WTC11 (cell line): ENCODE measurements at regions not wholly inside any gene's neighbourhood (a gene's known extent, or its start where the extent isn't known, plus 50 kb on each side); places are given as distances from the start of the nearest gene placed in this dataset.

Source experiments
- ATAC-seq: fragments of 200-7000 bp; cut with Tn5 transposase; 2 replicates; pipeline ENCODE4 v1.10.0; 2021; ENCODE audit warnings: mild to moderate bottlenecking, moderate library complexity
- CTCF ChIA-PET: fragments of 300-600 bp; sonication (Branson Sonifier 250); formaldehyde crosslinking; loops from one replicate; lab custom pipeline; 2021; ENCODE audit warnings: antibody characterized with exemption; lab: Charles Lee
- POLR2A ChIA-PET: fragments of 350-600 bp; sonication (Branson Sonifier 250); formaldehyde crosslinking; loops from one replicate; lab custom pipeline; 2021; ENCODE audit warnings: antibody characterized with exemption; lab: Charles Lee
- DNase-seq: peaks from one replicate; pipeline ENCODE4 v3.0.0; 2021; ENCODE audit warnings: low spot score
- H3K27ac Mint-ChIP-seq: 2 replicates; pipeline ENCODE4 v1.8.0; 2021; ENCODE audit warnings: mixed read lengths
- H3K27me3 Mint-ChIP-seq: 2 replicates; pipeline ENCODE4 v1.8.0; 2021; ENCODE audit warnings: low read depth, mild to moderate bottlenecking, moderate library complexity, mixed read lengths
- H3K36me3 Mint-ChIP-seq: 2 replicates; pipeline ENCODE4 v1.8.0; 2021; ENCODE audit warnings: mixed read lengths
- H3K4me1 Mint-ChIP-seq: 2 replicates; pipeline ENCODE4 v1.8.0; 2022; ENCODE audit warnings: mixed read lengths
- H3K4me3 Mint-ChIP-seq: 2 replicates; pipeline ENCODE4 v1.8.0; 2021; ENCODE audit warnings: mild to moderate bottlenecking, moderate library complexity, mixed read lengths
- H3K9me3 Mint-ChIP-seq: 2 replicates; pipeline ENCODE4 v1.8.0; 2021; ENCODE audit warnings: mixed read lengths
- ESRRA ChIP-seq: sonication (generic); formaldehyde crosslinking; IDR thresholded peaks from 2 replicates; pipeline ENCODE4 v1.8.1; 2022; ENCODE audit warnings: mild to moderate bottlenecking, missing genetic modification reagents, borderline replicate concordance
- FOXK1 ChIP-seq: sonication (generic); formaldehyde crosslinking; IDR thresholded peaks from 2 replicates; pipeline ENCODE4 v1.8.0; 2022; ENCODE audit warnings: mild to moderate bottlenecking, moderate library complexity, missing genetic modification reagents
- GABPB1 ChIP-seq: sonication (generic); formaldehyde crosslinking; IDR thresholded peaks from 2 replicates; pipeline ENCODE4 v1.8.1; 2023; ENCODE audit warnings: mild to moderate bottlenecking, missing genetic modification reagents
- NR1H2 ChIP-seq: sonication (generic); formaldehyde crosslinking; IDR thresholded peaks from 2 replicates; pipeline ENCODE4 v1.9.0; 2021; ENCODE audit warnings: mild to moderate bottlenecking, moderate library complexity, missing genetic modification reagents
- RELA ChIP-seq: sonication (generic); formaldehyde crosslinking; IDR thresholded peaks from 2 replicates; pipeline ENCODE4 v1.8.1; 2022; ENCODE audit warnings: missing genetic modification reagents, mild to moderate bottlenecking, borderline replicate concordance
- SMAD3 ChIP-seq: sonication (generic); formaldehyde crosslinking; IDR thresholded peaks from 2 replicates; pipeline ENCODE4 v1.8.0; 2022; ENCODE audit warnings: missing genetic modification reagents, mild to moderate bottlenecking, borderline replicate concordance
- ZNF121 ChIP-seq: sonication (generic); formaldehyde crosslinking; IDR thresholded peaks from 2 replicates; pipeline ENCODE4 v1.8.0; 2023; ENCODE audit warnings: missing genetic modification reagents
- ZNF232 ChIP-seq: sonication (generic); formaldehyde crosslinking; IDR thresholded peaks from 2 replicates; pipeline ENCODE4 v1.8.0; 2022; ENCODE audit warnings: mild to moderate bottlenecking, missing genetic modification reagents
- ZNF423 ChIP-seq: fragments of 250-450 bp; sonication (Bioruptor Pico); IDR thresholded peaks from 2 replicates; pipeline ENCODE4 v2.1.2; 2022; ENCODE audit warnings: mild to moderate bottlenecking, moderate library complexity
- TF ChIP-seq, protein P1 (sequence below): sonication (generic); formaldehyde crosslinking; IDR thresholded peaks from 2 replicates; pipeline ENCODE4 v1.8.1; 2023; ENCODE audit warnings: mild to moderate bottlenecking, moderate library complexity, missing genetic modification reagents
- TF ChIP-seq, protein P2 (sequence below): sonication (generic); formaldehyde crosslinking; IDR thresholded peaks from 2 replicates; pipeline ENCODE4 v1.8.0; 2023; ENCODE audit warnings: missing genetic modification reagents, mild to moderate bottlenecking, borderline replicate concordance
- TF ChIP-seq, protein P3 (sequence below): sonication (generic); formaldehyde crosslinking; IDR thresholded peaks from 2 replicates; pipeline ENCODE4 v1.8.0; 2022; ENCODE audit warnings: missing genetic modification reagents
- TF ChIP-seq, protein P4 (sequence below): sonication (generic); formaldehyde crosslinking; IDR thresholded peaks from 2 replicates; pipeline ENCODE4 v1.8.1; 2023; ENCODE audit warnings: mild to moderate bottlenecking, missing genetic modification reagents
- TF ChIP-seq, protein P5 (sequence below): sonication (generic); formaldehyde crosslinking; IDR thresholded peaks from 2 replicates; pipeline ENCODE4 v1.8.1; 2022; ENCODE audit warnings: mild to moderate bottlenecking, missing genetic modification reagents, moderate library complexity, borderline replicate concordance

DNA sequence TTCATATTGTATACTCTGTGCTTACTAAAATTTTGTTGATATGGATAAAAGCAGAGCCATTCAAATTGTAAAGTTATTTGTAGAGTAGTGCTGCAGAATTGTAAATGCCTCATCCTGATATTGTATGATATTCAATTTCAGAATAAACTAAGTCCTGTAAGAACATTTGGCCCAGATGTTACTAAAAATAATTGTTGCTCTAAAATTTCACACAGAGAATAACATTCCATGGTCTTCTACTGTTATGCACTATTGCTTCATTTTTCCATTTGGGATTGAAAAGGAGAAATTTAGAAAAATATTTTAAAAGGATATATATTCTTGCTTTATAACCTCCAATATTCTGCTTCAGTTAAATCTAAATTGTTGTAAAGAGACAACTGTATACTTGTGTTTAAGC is 195.6 kb downstream of the LARP7 start:
- no peak overlapping the region for H3K27ac Mint-ChIP-seq
- peaks cover 76% of the 10 kb centered on the region for H3K36me3 Mint-ChIP-seq
- POLR2A ChIA-PET: no interaction called here
- peaks cover 8% of the 10 kb centered on the region; the same call in 1 of the 2 replicates for H3K27me3 Mint-ChIP-seq
- TF ChIP-seq, protein P1, sequence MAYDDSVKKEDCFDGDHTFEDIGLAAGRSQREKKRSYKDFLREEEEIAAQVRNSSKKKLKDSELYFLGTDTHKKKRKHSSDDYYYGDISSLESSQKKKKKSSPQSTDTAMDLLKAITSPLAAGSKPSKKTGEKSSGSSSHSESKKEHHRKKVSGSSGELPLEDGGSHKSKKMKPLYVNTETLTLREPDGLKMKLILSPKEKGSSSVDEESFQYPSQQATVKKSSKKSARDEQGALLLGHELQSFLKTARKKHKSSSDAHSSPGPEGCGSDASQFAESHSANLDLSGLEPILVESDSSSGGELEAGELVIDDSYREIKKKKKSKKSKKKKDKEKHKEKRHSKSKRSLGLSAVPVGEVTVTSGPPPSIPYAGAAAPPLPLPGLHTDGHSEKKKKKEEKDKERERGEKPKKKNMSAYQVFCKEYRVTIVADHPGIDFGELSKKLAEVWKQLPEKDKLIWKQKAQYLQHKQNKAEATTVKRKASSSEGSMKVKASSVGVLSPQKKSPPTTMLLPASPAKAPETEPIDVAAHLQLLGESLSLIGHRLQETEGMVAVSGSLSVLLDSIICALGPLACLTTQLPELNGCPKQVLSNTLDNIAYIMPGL (CRISPR knock-in tag): no peak
- TF ChIP-seq SMAD3 (CRISPR knock-in tag) (no peak), ZNF423 (CRISPR knock-in tag) (no peak), ESRRA (CRISPR knock-in tag) (no peak), NR1H2 (CRISPR knock-in tag) (no peak), ZNF121 (CRISPR knock-in tag) (no peak), ZNF232 (CRISPR knock-in tag) (no peak), FOXK1 (no peak), RELA (no peak), GABPB1 (CRISPR knock-in tag) (no peak)
- TF ChIP-seq, protein P2, sequence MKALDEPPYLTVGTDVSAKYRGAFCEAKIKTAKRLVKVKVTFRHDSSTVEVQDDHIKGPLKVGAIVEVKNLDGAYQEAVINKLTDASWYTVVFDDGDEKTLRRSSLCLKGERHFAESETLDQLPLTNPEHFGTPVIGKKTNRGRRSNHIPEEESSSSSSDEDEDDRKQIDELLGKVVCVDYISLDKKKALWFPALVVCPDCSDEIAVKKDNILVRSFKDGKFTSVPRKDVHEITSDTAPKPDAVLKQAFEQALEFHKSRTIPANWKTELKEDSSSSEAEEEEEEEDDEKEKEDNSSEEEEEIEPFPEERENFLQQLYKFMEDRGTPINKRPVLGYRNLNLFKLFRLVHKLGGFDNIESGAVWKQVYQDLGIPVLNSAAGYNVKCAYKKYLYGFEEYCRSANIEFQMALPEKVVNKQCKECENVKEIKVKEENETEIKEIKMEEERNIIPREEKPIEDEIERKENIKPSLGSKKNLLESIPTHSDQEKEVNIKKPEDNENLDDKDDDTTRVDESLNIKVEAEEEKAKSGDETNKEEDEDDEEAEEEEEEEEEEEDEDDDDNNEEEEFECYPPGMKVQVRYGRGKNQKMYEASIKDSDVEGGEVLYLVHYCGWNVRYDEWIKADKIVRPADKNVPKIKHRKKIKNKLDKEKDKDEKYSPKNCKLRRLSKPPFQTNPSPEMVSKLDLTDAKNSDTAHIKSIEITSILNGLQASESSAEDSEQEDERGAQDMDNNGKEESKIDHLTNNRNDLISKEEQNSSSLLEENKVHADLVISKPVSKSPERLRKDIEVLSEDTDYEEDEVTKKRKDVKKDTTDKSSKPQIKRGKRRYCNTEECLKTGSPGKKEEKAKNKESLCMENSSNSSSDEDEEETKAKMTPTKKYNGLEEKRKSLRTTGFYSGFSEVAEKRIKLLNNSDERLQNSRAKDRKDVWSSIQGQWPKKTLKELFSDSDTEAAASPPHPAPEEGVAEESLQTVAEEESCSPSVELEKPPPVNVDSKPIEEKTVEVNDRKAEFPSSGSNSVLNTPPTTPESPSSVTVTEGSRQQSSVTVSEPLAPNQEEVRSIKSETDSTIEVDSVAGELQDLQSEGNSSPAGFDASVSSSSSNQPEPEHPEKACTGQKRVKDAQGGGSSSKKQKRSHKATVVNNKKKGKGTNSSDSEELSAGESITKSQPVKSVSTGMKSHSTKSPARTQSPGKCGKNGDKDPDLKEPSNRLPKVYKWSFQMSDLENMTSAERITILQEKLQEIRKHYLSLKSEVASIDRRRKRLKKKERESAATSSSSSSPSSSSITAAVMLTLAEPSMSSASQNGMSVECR: no peak
- TF ChIP-seq, protein P3, sequence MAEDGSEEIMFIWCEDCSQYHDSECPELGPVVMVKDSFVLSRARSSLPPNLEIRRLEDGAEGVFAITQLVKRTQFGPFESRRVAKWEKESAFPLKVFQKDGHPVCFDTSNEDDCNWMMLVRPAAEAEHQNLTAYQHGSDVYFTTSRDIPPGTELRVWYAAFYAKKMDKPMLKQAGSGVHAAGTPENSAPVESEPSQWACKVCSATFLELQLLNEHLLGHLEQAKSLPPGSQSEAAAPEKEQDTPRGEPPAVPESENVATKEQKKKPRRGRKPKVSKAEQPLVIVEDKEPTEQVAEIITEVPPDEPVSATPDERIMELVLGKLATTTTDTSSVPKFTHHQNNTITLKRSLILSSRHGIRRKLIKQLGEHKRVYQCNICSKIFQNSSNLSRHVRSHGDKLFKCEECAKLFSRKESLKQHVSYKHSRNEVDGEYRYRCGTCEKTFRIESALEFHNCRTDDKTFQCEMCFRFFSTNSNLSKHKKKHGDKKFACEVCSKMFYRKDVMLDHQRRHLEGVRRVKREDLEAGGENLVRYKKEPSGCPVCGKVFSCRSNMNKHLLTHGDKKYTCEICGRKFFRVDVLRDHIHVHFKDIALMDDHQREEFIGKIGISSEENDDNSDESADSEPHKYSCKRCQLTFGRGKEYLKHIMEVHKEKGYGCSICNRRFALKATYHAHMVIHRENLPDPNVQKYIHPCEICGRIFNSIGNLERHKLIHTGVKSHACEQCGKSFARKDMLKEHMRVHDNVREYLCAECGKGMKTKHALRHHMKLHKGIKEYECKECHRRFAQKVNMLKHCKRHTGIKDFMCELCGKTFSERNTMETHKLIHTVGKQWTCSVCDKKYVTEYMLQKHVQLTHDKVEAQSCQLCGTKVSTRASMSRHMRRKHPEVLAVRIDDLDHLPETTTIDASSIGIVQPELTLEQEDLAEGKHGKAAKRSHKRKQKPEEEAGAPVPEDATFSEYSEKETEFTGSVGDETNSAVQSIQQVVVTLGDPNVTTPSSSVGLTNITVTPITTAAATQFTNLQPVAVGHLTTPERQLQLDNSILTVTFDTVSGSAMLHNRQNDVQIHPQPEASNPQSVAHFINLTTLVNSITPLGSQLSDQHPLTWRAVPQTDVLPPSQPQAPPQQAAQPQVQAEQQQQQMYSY (CRISPR knock-in tag): no peak
- TF ChIP-seq, protein P4, sequence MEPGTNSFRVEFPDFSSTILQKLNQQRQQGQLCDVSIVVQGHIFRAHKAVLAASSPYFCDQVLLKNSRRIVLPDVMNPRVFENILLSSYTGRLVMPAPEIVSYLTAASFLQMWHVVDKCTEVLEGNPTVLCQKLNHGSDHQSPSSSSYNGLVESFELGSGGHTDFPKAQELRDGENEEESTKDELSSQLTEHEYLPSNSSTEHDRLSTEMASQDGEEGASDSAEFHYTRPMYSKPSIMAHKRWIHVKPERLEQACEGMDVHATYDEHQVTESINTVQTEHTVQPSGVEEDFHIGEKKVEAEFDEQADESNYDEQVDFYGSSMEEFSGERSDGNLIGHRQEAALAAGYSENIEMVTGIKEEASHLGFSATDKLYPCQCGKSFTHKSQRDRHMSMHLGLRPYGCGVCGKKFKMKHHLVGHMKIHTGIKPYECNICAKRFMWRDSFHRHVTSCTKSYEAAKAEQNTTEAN (CRISPR knock-in tag): no peak
- TF ChIP-seq, protein P5, sequence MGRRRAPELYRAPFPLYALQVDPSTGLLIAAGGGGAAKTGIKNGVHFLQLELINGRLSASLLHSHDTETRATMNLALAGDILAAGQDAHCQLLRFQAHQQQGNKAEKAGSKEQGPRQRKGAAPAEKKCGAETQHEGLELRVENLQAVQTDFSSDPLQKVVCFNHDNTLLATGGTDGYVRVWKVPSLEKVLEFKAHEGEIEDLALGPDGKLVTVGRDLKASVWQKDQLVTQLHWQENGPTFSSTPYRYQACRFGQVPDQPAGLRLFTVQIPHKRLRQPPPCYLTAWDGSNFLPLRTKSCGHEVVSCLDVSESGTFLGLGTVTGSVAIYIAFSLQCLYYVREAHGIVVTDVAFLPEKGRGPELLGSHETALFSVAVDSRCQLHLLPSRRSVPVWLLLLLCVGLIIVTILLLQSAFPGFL: no peak
- CTCF ChIA-PET: interaction anchor here (0.6 kb wide), 1 partner anchor 32 kb away, joined by 4 read pairs; no protein-coding TSS in a partner anchor
- DNase-seq (no peak), ATAC-seq (no peak)
- H3K4me3 Mint-ChIP-seq: no peak overlapping the region
- peaks cover 79% of the 10 kb centered on the region for H3K9me3 Mint-ChIP-seq
- no peaks in the 10 kb centered on the region for H3K4me1 Mint-ChIP-seq
